HCT116 (cell line): ENCODE measurements at regions not wholly inside any gene's neighbourhood (a gene's known extent, or its start where the extent isn't known, plus 50 kb on each side); places are given as distances from the start of the nearest gene placed in this dataset.

ENCODE experiments used
- ATAC-seq: fragments of 200-7000 bp; cut with Tn5 transposase; 2 replicates; pipeline ENCODE4 v1.9.1; 2020; ENCODE audit warnings: mild to moderate bottlenecking, moderate library complexity
- BruUV-seq: library from RNA; stranded (reverse); fragments of 400-500 nt; replicated peaks from 2 replicates; lab custom pipeline; 2021; lab: Mats Ljungman, UMichigan
- CTCF ChIA-PET: fragments of 300-600 bp; sonication (Branson Sonifier 250); formaldehyde crosslinking; loops from one replicate; lab custom pipeline; 2021; ENCODE audit warnings: antibody characterized with exemption; lab: Charles Lee
- POLR2A ChIA-PET: fragments of 300-600, 350-600 bp; sonication (Branson Sonifier 250); formaldehyde crosslinking; loops from one replicate; lab custom pipeline; 2021; ENCODE audit warnings: antibody characterized with exemption; lab: Charles Lee
- RAD21 ChIA-PET, 2 experiments: fragments of 300-600 bp; sonication (Branson Sonifier 250); formaldehyde crosslinking; loops; one replicate each; lab custom pipeline; 2023; ENCODE audit warnings: low total read pairs in 2 of 2; ENCODE audit not compliant: uncharacterized antibody in 2 of 2, unreplicated experiment in 2 of 2, low non-redundant PET in 1 of 2; lab: Charles Lee
- DNase-seq: peaks from one replicate; pipeline ENCODE4 v3.0.0-alpha.2; 2010; ENCODE audit warnings: low read depth, low spot score
- H2AFZ ChIP-seq: fragments of 200-600 bp; shearing (Covaris generic), sonication (generic); 2 replicates; pipeline ENCODE4 v1.6.1; 2017; ENCODE audit warnings: low read depth, mixed run types, mixed read lengths, antibody characterized with exemption, low read length; ENCODE audit not compliant: poor library complexity, severe bottlenecking
- H3K27ac ChIP-seq: 2 replicates; pipeline ENCODE4 v1.5.1; 2012; ENCODE audit warnings: low read depth, low read length
- H3K27me3 ChIP-seq: fragments of 200-600 bp; sonication (generic); 2 replicates; pipeline ENCODE4 v1.6.1; 2016; ENCODE audit warnings: mixed run types, low read length, mixed read lengths; ENCODE audit not compliant: insufficient read depth
- H3K36me3 ChIP-seq, 2 experiments: fragments of 200-500 bp in 1 of 2; fragments of 200-600 bp in 1 of 2; sonication (Bioruptor generic) in 1 of 2; sonication (generic) in 1 of 2; 2 replicates each; pipeline versions ENCODE4 v1.5.1 to v1.6.1; 2014 to 2016; ENCODE audit warnings: low read length in 2 of 2, inconsistent platforms in 1 of 2, mixed read lengths in 1 of 2, mixed run types in 1 of 2; ENCODE audit not compliant: insufficient read depth in 2 of 2, control insufficient read depth in 1 of 2
- H3K4me1 ChIP-seq, 2 experiments: fragments of 200-600 bp in 1 of 2; sonication (generic) in 1 of 2; 2 replicates each; pipeline versions ENCODE4 v1.5.1 to v1.6.1; 2012 to 2017; ENCODE audit warnings: low read length in 2 of 2, inconsistent platforms in 1 of 2, mild to moderate bottlenecking in 1 of 2, mixed read lengths in 1 of 2, mixed run types in 1 of 2, moderate library complexity in 1 of 2; ENCODE audit not compliant: insufficient read depth in 2 of 2, control insufficient read depth in 1 of 2
- H3K4me2 ChIP-seq: fragments of 200-600 bp; sonication (generic); 2 replicates; pipeline ENCODE4 v1.6.1; 2017; ENCODE audit warnings: mixed run types, low read length, mixed read lengths
- H3K4me3 ChIP-seq, 2 experiments: fragments of 200-600 bp in 1 of 2; sonication (generic) in 1 of 2; replicated peaks in 1 of 2; 2 replicates each; pipeline ENCODE4 v1.5.1; 2011 to 2016; ENCODE audit warnings: low read length in 2 of 2, control low read depth in 1 of 2, low read depth in 1 of 2, mild to moderate bottlenecking in 1 of 2, mixed read lengths in 1 of 2, mixed run types in 1 of 2
- H3K79me2 ChIP-seq: fragments of 200-600 bp; sonication (generic); 2 replicates; pipeline ENCODE4 v1.6.1; 2017; ENCODE audit warnings: mild to moderate bottlenecking, mixed run types, low read length, moderate library complexity, mixed read lengths; ENCODE audit not compliant: insufficient read depth
- H3K9ac ChIP-seq: fragments of 200-600 bp; sonication (generic); 2 replicates; pipeline ENCODE4 v1.6.1; 2016; ENCODE audit warnings: low read length, mixed read lengths
- H3K9me2 ChIP-seq: fragments of 200-600 bp; sonication (generic), shearing (Covaris generic); 2 replicates; pipeline ENCODE4 v1.6.1; 2017; ENCODE audit warnings: mixed run types, mild to moderate bottlenecking, moderate library complexity; ENCODE audit not compliant: insufficient read depth
- H3K9me3 ChIP-seq, 2 experiments: fragments of 200-500 bp in 1 of 2; fragments of 200-600 bp in 1 of 2; sonication (Bioruptor generic) in 1 of 2; sonication (generic) in 1 of 2; 2 replicates each; pipeline ENCODE4 v1.6.1; 2014 to 2017; ENCODE audit warnings: low read length in 2 of 2, mixed read lengths in 2 of 2, inconsistent platforms in 1 of 2, low read depth in 1 of 2, mild to moderate bottlenecking in 1 of 2, mixed run types in 1 of 2, moderate library complexity in 1 of 2; ENCODE audit not compliant: control insufficient read depth in 1 of 2, insufficient read depth in 1 of 2
- H4K20me1 ChIP-seq: fragments of 200-600 bp; sonication (generic), shearing (Covaris generic); 2 replicates; pipeline ENCODE4 v1.6.1; 2017; ENCODE audit warnings: mixed run types, mild to moderate bottlenecking, moderate library complexity; ENCODE audit not compliant: insufficient read depth
- ATF3 ChIP-seq: IDR thresholded peaks from 2 replicates; pipeline ENCODE4 v1.6.1; 2012
- CBX3 ChIP-seq: IDR thresholded peaks from 2 replicates; pipeline ENCODE4 v1.6.1; 2012; ENCODE audit warnings: low read depth
- CEBPB ChIP-seq: IDR thresholded peaks from 2 replicates; pipeline ENCODE4 v1.6.1; 2012; ENCODE audit warnings: low read depth
- ELF1 ChIP-seq: IDR thresholded peaks from 2 replicates; pipeline ENCODE4 v1.6.1; 2012; ENCODE audit warnings: low read depth, borderline replicate concordance
- EZH2phosphoT487 ChIP-seq: fragments of 200-600 bp; IDR thresholded peaks from 2 replicates; pipeline ENCODE4 v1.6.1; 2018; ENCODE audit warnings: antibody characterized with exemption, borderline replicate concordance
- FOSL1 ChIP-seq: IDR thresholded peaks from 2 replicates; pipeline ENCODE4 v1.6.1; 2012; ENCODE audit warnings: low read depth
- MAX ChIP-seq: IDR thresholded peaks from 2 replicates; pipeline ENCODE4 v1.6.1; 2012
- POLR2AphosphoS5 ChIP-seq: IDR thresholded peaks from 2 replicates; pipeline ENCODE4 v1.6.1; 2011; ENCODE audit warnings: mild to moderate bottlenecking, low read depth, low read length, moderate library complexity
- RAD21 ChIP-seq: IDR thresholded peaks from 2 replicates; pipeline ENCODE4 v1.6.1; 2012; ENCODE audit warnings: low read depth, mild to moderate bottlenecking
- REST ChIP-seq: IDR thresholded peaks from 2 replicates; pipeline ENCODE4 v1.6.1; 2012; ENCODE audit warnings: low read depth
- SP1 ChIP-seq: IDR thresholded peaks from 2 replicates; pipeline ENCODE4 v1.6.1; 2012; ENCODE audit warnings: low read depth
- TCF7L2 ChIP-seq: IDR thresholded peaks from 2 replicates; pipeline ENCODE4 v1.7.0; 2011; ENCODE audit warnings: borderline replicate concordance, inconsistent platforms; ENCODE audit not compliant: insufficient read depth, insufficient read length; ENCODE audit errors: extremely low read depth
- YY1 ChIP-seq: IDR thresholded peaks from 2 replicates; pipeline ENCODE4 v1.6.1; 2011; ENCODE audit warnings: low read length, low read depth, moderate library complexity, mild to moderate bottlenecking; ENCODE audit not compliant: insufficient replicate concordance; ENCODE audit errors: extremely low read depth
- ZBTB33 ChIP-seq: IDR thresholded peaks from 2 replicates; pipeline ENCODE4 v1.6.1; 2011; ENCODE audit warnings: mild to moderate bottlenecking, low read length, moderate library complexity; ENCODE audit not compliant: insufficient replicate concordance; ENCODE audit errors: extremely low read depth
- ZFX ChIP-seq: fragments of 450-650 bp; IDR thresholded peaks from 2 replicates; pipeline ENCODE4 v1.6.1; 2017
- intact Hi-C: fragments of 100-400 bp; cut with micrococcal nuclease; formaldehyde crosslinking; loops from 2 replicates; pipeline ENCODE4 v1.10.0; 2022

GRCh38 chr3:18024715-18025114 lies 282.3 kb upstream of the TBC1D5 start:
- H3K9ac ChIP-seq = no peak overlapping the region
- no peak for ATAC-seq
- H3K4me1 ChIP-seq = no peaks in the 10 kb centered on the region
- no peak for DNase-seq
- POLR2A ChIA-PET = no interaction called here
- TF ChIP-seq YY1 = no peak
- TF ChIP-seq ZFX = no peak
- no peak for TF ChIP-seq ELF1
- no peak for TF ChIP-seq FOSL1
- TF ChIP-seq RAD21 = no peak
- H3K9me2 ChIP-seq = no peaks in the 10 kb centered on the region
- H3K27me3 ChIP-seq = no peaks in the 10 kb centered on the region
- no peak overlapping the region for H3K27ac ChIP-seq
- CTCF ChIA-PET = no interaction called here
- H3K79me2 ChIP-seq = no peaks in the 10 kb centered on the region
- intact Hi-C loops = no loop called here
- no peaks in the 10 kb centered on the region for H4K20me1 ChIP-seq
- H3K4me3 ChIP-seq = no peak overlapping the region
- H3K9me3 ChIP-seq = no peaks in the 10 kb centered on the region
- no peaks in the 10 kb centered on the region for H3K36me3 ChIP-seq
- no peak overlapping the region for H3K4me2 ChIP-seq
- RAD21 ChIA-PET = no interaction called here
- H2AFZ ChIP-seq = no peak overlapping the region
- BruUV-seq = no TSS peak

- ChIA-PET CTCF (no interaction called here), POLR2A (no interaction called here), RAD21 (no interaction called here)
- H4K20me1 ChIP-seq = no peaks in the 10 kb centered on the region
- no peak overlapping the region for H2AFZ ChIP-seq
- H3K79me2 ChIP-seq = no peaks in the 10 kb centered on the region
- H3K9me3 ChIP-seq = no peaks in the 10 kb centered on the region
- H3K27ac ChIP-seq = no peak overlapping the region
- H3K4me2 ChIP-seq = no peak overlapping the region
- H3K27me3 ChIP-seq = no peaks in the 10 kb centered on the region
- intact Hi-C loops = no loop called here
- BruUV-seq = no TSS peak
- H3K4me3 ChIP-seq = no peak overlapping the region
- H3K36me3 ChIP-seq = no peaks in the 10 kb centered on the region
- no peak for DNase-seq
- H3K9ac ChIP-seq = no peak overlapping the region
- H3K9me2 ChIP-seq = no peaks in the 10 kb centered on the region
- no peaks in the 10 kb centered on the region for H3K4me1 ChIP-seq
- ATAC-seq = no peak
- TF ChIP-seq SP1 (no peak), REST (no peak), ATF3 (no peak), EZH2phosphoT487 (no peak), CBX3 (no peak), ZBTB33 (no peak), TCF7L2 (no peak), CEBPB (no peak), ELF1 (no peak), POLR2AphosphoS5 (no peak), MAX (no peak)
These were observed 276.7 kb upstream of the TBC1D5 start for GRCh38 chr3:18019161-18019495.
